GM21447 (cell line): ENCODE measurements at regions not wholly inside any gene's neighbourhood (a gene's known extent, or its start where the extent isn't known, plus 50 kb on each side); places are given as distances from the start of the nearest gene placed in this dataset.

Experiments
- ATAC-seq: cut with Tn5 transposase; IDR thresholded peaks from one replicate; pipeline ENCODE4 v1.9.1; 2021; ENCODE audit not compliant: unreplicated experiment

GRCh38 chr2:125471963-125472362, 1184.0 kb upstream of the GYPC start:
- peak; percentile 51 for ATAC-seq

GRCh38 chr2:125479143-125479636, 1176.8 kb upstream of the GYPC start:
- ATAC-seq = no peak

- no peak for ATAC-seq
Observed at GRCh38 chr2:125490308-125490707, 1165.7 kb upstream of the GYPC start.

GRCh38 chr2:125491663-125492062, 1164.3 kb upstream of the GYPC start:
- ATAC-seq = no peak

GRCh38 chr2:125512313-125512712, 1143.6 kb upstream of the GYPC start:
- no peak for ATAC-seq

- no peak for ATAC-seq
Observed at GRCh38 chr2:125516496-125517109, 1139.4 kb upstream of the GYPC start.

GRCh38 chr2:125526093-125526492, 1129.9 kb upstream of the GYPC start:
- no peak for ATAC-seq

GRCh38 chr2:125535089-125535488, 1120.9 kb upstream of the GYPC start:
- ATAC-seq = no peak

GRCh38 chr2:125543968-125544514, 1111.9 kb upstream of the GYPC start:
- no peak for ATAC-seq

GRCh38 chr2:125553768-125554167, 1102.2 kb upstream of the GYPC start:
- ATAC-seq = no peak

GRCh38 chr2:125554956-125555355, 1101.0 kb upstream of the GYPC start:
- no peak for ATAC-seq

GRCh38 chr2:125559186-125559585, 1096.8 kb upstream of the GYPC start:
- ATAC-seq = no peak

GRCh38 chr2:125560855-125561254, 1095.1 kb upstream of the GYPC start:
- no peak for ATAC-seq

GRCh38 chr2:125561302-125561701, 1094.7 kb upstream of the GYPC start:
- no peak for ATAC-seq

- ATAC-seq = no peak
Observed at GRCh38 chr2:125562924-125563323, 1093.0 kb upstream of the GYPC start.

- no peak for ATAC-seq
Observed at GRCh38 chr2:125564471-125564870, 1091.5 kb upstream of the GYPC start.

GRCh38 chr2:125566422-125566821, 1089.5 kb upstream of the GYPC start:
- ATAC-seq = no peak

- ATAC-seq = no peak
Observed at GRCh38 chr2:125567100-125567499, 1088.9 kb upstream of the GYPC start.

- no peak for ATAC-seq
Observed at GRCh38 chr2:125572660-125573059, 1083.3 kb upstream of the GYPC start.

- ATAC-seq = no peak
Observed at GRCh38 chr2:125573432-125573831, 1082.5 kb upstream of the GYPC start.

- no peak for ATAC-seq
Observed at GRCh38 chr2:125576558-125576957, 1079.4 kb upstream of the GYPC start.

- no peak for ATAC-seq
Observed at GRCh38 chr2:125581557-125581956, 1074.4 kb upstream of the GYPC start.

- ATAC-seq = no peak
Observed at GRCh38 chr2:125582516-125582915, 1073.4 kb upstream of the GYPC start.
